HL-60 (cell line): ENCODE measurements at regions not wholly inside any gene's neighbourhood (a gene's known extent, or its start where the extent isn't known, plus 50 kb on each side); places are given as distances from the start of the nearest gene placed in this dataset.
"Not testable (repeated sequence)": the region's sequence is repeated elsewhere in the genome, so short reads cannot be mapped to it uniquely, and the experiment has no call there.

Experiments
- CTCF ChIP-seq: IDR thresholded peaks from one replicate; pipeline ENCODE4 v1.5.1; 2011; ENCODE audit warnings: low read length, control low read depth, inconsistent platforms; ENCODE audit not compliant: insufficient read depth
- POLR2AphosphoS5 ChIP-seq: IDR thresholded peaks from 2 replicates; pipeline ENCODE4 v1.6.1; 2012; ENCODE audit warnings: low read depth
- SPI1 ChIP-seq: IDR thresholded peaks from 2 replicates; pipeline ENCODE4 v1.6.1; 2012; ENCODE audit warnings: low read depth, mild to moderate bottlenecking, borderline replicate concordance

GRCh38 chr12:83260126-83260525, 573.4 kb downstream of the TMTC2 start:
- TF ChIP-seq CTCF, POLR2AphosphoS5, SPI1: not testable (repeated sequence)
